GM18508 (cell line): ENCODE measurements at regions not wholly inside any gene's neighbourhood (a gene's known extent, or its start where the extent isn't known, plus 50 kb on each side); places are given as distances from the start of the nearest gene placed in this dataset.

Source experiments
- ATAC-seq: cut with Tn5 transposase; IDR thresholded peaks from one replicate; pipeline ENCODE4 v1.9.1; 2021; ENCODE audit warnings: moderate number of reproducible peaks; ENCODE audit not compliant: insufficient read depth, unreplicated experiment

DNA sequence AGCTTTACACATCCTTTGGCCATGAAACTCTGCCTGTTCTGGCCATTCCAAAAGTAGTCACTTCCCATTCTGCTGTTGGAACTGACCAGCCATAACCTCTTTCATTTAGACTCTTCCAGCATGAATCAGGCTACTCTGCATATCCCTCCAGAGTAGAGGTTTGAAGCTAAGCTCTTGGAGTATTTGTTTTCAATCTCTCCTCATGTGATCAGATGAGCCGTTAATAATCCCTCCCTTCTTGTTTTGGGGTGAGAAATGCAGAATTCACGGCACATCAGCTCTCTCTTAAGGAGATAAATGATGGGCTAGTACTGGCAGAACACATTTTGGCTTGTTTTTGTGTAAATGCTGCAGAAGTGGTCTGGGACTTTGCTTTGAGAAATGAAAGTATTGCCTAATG lies 519.9 kb downstream of the PCDH17 start:
- no peak for ATAC-seq

- ATAC-seq: no peak
These were observed 529.4 kb downstream of the PCDH17 start for GRCh38 chr13:58160980-58161379.

DNA sequence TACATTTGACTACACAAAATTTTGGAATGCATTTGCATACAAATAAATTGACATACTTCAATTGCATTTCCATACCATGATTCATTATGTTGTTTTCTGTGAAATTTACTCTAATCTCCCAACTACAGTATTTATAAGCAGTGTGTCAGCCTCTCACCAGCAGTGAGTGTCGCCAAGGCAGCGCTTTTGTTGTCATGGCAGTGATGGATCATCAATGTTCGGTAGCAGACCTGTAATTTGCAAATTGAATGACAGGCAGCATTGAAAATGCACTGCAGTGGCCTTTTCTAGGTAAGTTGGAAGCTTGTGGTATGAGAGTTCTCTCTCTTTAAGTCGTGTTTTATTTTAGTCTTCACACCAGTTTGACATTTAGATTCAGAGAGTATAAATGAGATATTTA lies 534.1 kb downstream of the PCDH17 start:
- no peak for ATAC-seq

DNA sequence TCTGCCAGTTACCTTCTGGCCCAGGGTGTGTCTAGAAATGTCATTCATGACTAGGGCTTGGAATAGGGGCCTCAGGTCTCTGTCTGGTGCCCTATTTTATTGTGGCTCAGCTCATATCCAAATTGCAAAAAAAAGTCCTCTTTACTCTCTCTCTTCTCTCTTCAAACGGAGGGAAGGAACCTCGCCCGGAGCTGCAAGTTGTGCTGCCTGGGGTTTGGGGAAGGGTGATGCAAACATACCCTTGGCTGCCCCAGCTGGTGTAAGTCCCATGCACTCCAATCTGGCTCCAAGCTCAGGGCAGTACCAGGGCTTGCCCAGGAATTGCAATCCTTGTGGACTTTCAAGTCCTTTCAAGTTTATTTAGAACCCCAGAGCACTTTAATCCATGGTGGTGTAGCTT lies 549.6 kb downstream of the PCDH17 start:
- no peak for ATAC-seq

DNA sequence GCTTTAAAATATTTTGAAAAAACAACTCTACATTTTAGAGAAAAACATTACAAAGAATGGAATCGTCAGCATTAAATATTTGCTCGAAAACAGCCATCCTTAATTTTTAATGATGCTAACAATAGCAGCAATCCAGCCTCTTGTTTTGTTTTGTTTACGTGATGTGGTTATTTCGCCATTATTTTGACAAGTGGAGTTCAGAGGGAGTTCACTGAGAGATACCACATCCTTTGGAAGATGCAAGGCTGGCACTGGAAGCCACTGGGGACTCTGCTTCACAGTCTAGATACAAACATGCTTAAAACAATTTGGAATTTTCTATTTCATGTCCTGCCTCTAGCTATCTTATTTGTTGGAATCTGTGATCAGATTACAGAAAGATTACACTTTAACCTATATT lies 556.3 kb downstream of the PCDH17 start:
- ATAC-seq: no peak

DNA sequence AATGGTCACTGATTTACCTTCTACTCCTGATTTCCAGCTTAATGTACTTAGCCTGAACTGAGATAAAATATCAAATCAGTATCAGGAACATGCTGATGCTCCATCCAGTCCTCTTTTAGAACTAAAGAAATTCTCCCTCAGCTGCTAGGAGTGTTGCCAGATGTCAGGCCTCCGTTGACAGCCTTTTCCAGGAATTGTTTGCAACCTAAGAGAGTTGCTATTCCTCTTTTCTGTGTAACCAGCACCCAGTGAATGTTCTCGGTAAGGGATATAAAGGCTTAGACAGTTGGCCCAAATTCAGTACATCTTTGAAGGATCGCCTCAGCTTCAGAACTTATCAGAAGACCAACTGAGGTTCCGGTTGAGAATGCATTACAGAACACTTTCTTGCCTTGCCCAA lies 559.0 kb downstream of the PCDH17 start:
- no peak for ATAC-seq

DNA sequence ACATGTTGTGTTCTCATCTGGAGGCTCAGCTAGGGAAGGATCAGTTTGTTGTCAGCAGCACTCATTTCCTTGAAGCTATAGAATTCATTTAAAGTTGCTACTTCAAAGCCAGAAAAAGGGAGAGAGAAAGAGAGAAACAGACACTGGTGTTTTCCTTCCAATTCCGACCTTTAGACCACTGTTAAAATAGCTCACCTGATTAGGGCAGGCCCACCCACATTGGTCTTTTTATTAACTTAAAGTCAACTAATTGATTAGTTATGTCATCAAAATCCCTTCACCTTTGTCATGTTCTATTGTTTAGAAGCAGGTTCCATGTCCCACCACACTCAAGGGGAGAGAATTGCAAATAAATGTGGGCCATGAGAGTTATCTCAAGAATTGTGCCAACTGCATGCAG lies 560.2 kb downstream of the PCDH17 start:
- no peak for ATAC-seq

DNA sequence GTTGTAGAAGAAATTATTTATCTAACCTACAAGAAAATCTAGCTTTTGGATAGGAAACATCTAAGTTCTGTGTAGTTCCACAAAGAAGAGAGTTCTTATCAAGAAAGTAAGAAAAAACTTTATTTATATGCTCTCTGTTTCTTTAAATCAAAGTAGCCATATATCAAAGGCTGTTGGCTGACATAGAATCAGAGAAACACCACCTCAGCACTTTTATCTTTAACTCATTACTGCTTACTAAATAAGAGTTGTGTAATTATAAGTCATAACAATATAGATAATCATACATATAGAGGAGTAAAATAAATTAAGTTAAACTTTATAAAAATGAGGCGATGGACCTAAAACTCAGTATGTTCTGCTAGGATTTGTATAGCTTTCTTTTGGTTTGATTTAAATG lies 570.6 kb downstream of the PCDH17 start:
- ATAC-seq: no peak

GRCh38 chr13:58207501-58207900 lies 576.0 kb downstream of the PCDH17 start:
- ATAC-seq: no peak

GRCh38 chr13:58235454-58235853 lies 603.9 kb downstream of the PCDH17 start:
- ATAC-seq: no peak

GRCh38 chr13:58238972-58239773 lies 607.6 kb downstream of the PCDH17 start:
- no peak for ATAC-seq

GRCh38 chr13:58239774-58240268 lies 608.3 kb downstream of the PCDH17 start:
- no peak for ATAC-seq

DNA sequence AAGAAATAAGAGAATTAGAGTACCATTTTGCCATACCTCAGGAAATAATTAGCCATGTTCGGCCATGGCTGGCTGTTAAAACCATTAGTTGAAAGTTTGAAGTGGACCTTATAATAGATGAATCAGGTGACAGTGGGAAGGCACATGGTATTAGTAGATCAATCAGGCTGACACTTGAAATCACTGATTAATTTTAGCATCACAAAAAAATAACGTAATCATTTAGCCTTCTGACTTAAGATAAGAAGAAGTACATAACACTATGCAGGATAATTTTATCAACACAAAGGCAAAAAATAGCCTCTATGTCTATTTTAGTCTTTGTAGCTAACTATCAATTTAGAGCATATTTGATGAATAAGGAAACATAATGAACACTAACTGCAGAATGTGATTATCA lies 615.5 kb downstream of the PCDH17 start:
- no peak for ATAC-seq

- ATAC-seq: no peak
These were observed 623.4 kb downstream of the PCDH17 start for GRCh38 chr13:58254943-58255342.

DNA sequence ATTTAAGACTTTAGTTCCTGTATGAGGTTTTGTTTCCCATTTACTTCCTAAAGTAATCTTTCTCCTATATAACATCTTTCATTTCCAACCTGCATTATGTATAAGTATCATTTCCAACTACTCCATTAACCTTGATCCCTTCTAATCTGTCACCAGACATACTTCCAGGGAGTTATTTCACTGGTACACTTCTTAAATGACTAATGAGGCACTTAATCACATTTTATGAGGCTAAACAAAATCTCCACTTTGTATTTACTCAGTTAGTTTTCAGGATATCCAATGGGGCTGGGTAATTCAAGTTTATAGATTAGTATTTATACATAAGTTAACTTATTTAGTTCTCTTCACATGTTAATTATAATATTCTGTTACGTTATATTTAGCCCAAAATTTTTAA lies 634.7 kb downstream of the PCDH17 start:
- ATAC-seq: no peak

DNA sequence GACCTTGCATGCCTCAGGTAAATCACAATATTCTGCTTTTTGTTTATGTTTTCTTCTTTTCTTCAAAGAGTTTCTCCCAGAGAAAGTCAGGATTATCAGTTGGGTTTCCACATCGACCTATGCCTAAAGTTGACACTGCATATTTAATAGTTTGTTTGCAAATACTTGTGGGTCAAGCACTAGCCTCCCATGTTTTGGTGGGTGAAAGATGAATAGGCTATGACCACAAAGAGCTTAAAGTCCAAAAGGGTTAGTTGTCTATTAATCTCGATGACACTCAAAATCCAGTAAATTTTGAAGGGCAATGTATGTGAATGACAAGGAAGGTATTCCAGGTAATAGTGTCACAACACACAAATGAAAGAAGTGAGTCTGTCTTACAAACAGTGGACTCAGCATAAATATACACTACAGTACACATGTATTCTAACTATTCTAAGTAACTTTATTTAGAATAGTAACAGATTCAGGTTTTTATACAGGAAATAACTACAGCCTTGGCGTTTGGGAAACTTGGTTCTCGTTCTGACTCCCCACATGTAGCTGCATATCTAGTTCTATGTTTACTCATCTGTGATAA lies 667.1 kb downstream of the PCDH17 start:
- no peak for ATAC-seq

DNA sequence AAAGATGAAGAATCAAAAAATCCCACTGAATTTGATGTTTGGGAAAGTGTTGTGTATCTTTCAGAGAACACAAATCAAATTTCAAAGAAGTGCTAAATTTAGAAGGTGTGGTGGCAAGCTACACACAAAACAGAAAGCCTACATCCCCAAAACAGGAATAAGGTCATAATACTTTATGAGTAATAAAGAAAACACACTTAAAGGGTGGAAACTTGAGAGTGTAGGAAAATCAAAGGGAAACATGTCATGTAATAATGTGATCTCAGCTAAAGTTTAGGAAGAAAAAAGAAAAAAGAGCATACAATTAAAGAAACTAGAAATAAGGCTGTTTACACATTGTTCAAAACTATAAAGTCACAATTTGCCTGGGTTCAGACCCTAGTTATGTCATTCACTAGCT lies 668.7 kb downstream of the PCDH17 start:
- ATAC-seq: no peak

GRCh38 chr13:58300974-58301681 lies 669.6 kb downstream of the PCDH17 start:
- no peak for ATAC-seq

DNA sequence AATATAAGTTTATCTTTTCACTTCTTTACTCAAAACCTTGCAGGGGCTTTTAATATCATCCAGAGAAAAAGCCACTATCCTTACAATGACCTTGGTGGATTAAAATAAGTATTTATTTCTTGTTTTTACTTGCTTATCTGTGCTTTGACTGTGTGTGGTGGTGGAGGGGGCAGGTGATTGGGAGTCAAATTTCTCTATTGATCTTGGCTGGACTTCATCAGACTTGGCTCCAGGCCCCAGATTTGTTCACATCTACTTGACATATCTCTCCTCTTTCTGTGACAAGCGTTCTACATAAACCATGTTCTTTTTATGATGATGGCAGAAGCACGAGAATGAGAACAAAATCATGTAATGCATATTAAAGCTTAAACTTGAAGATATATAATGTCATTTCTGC lies 670.8 kb downstream of the PCDH17 start:
- no peak for ATAC-seq

- ATAC-seq: no peak
These were observed 674.5 kb downstream of the PCDH17 start for GRCh38 chr13:58306062-58306461.

GRCh38 chr13:58313219-58313618 lies 681.7 kb downstream of the PCDH17 start:
- ATAC-seq: no peak
